K562 (cell line): ENCODE measurements at regions not wholly inside any gene's neighbourhood (a gene's known extent, or its start where the extent isn't known, plus 50 kb on each side); places are given as distances from the start of the nearest gene placed in this dataset.

ENCODE experiments used
- CHD2 ChIP-seq: IDR thresholded peaks from 2 replicates; pipeline ENCODE4 v1.6.1; 2011; ENCODE audit warnings: low read depth, low read length
- POLR2AphosphoS5 ChIP-seq: IDR thresholded peaks from 2 replicates; pipeline ENCODE4 v1.6.1; 2011; ENCODE audit warnings: mild to moderate bottlenecking, low read depth, low read length, moderate library complexity; ENCODE audit not compliant: control insufficient read depth, insufficient read depth
- SMC3 ChIP-seq: conservative IDR thresholded peaks from 2 replicates; pipeline ENCODE4 v1.6.1; 2011; ENCODE audit warnings: low read depth, low read length, improper control_type of control experiment; ENCODE audit not compliant: insufficient read depth

- TF ChIP-seq CHD2 = no peak
- no peak for TF ChIP-seq POLR2AphosphoS5
- no peak for TF ChIP-seq SMC3
Measured at GRCh38 chr3:178189854-178190253, 346.4 kb upstream of the KCNMB2 start.
